ENCODE measurements at regions not wholly inside any gene's neighbourhood (a gene's known extent, or its start where the extent isn't known, plus 50 kb on each side); places are given as distances from the start of the nearest gene placed in this dataset.

- TF ChIP-seq FOXM1 (IDR thresholded peaks at IDR 0.05; ENCODE audit: low read depth) = no peak
- no peak for TF ChIP-seq REST (IDR thresholded peaks at IDR 0.05; ENCODE audit: low read depth, low read length)
- TF ChIP-seq GABPA (IDR thresholded peaks at IDR 0.05; ENCODE audit: low read depth) = no peak
These were observed 300.5 kb upstream of the KIF2A start (continued) for GRCh38 chr5:62005551-62005950.

- 42% methylated on average over 3 of the region's 3 CpGs for WGBS (ENCODE audit: low lambda C conversion rate)
These were observed 298.5 kb upstream of the KIF2A start for GRCh38 chr5:62007457-62007856.

More at GRCh38 chr5:62007457-62007856, 298.5 kb upstream of the KIF2A start:
- peaks cover 0 to 7% of the 10 kb centered on the region in 2 experiments; a peak in 2 of 4 replicates for H3K4me1 ChIP-seq (ENCODE audit: control insufficient read depth in 1 of 2, insufficient read depth in 2 of 2, low read depth in 1 of 2, low read length in 1 of 2)
- ChIA-PET POLR2A (no interaction called here), CTCF (no interaction called here)
- H3K79me2 ChIP-seq (ENCODE audit: insufficient read depth) = no peaks in the 10 kb centered on the region
- no peaks in the 10 kb centered on the region; the same call in 1 of the 2 replicates for H3K27me3 ChIP-seq (ENCODE audit: insufficient read depth)
- H3K36me3 ChIP-seq (replicated peaks in 1 of 2; ENCODE audit: control insufficient read depth in 1 of 2, insufficient read depth in 2 of 2, low read length in 1 of 2) = no peaks in the 10 kb centered on the region
- H4K20me1 ChIP-seq (ENCODE audit: insufficient read depth) = no peaks in the 10 kb centered on the region
- no peak overlapping the region for H3K4me3 ChIP-seq (ENCODE audit: low read depth in 2 of 2, low read length in 1 of 2)
- no peaks in the 10 kb centered on the region for H3K9me2 ChIP-seq
- H3K9me3 ChIP-seq = no peaks in the 10 kb centered on the region
- no peak overlapping the region for H3K9ac ChIP-seq
- no peak overlapping the region for H3K4me2 ChIP-seq
- no peak for DNase-seq
- TF ChIP-seq USF1 (IDR thresholded peaks at IDR 0.05; ENCODE audit: borderline replicate concordance, low read depth) (no peak), CHD2 (IDR thresholded peaks at IDR 0.05; ENCODE audit: low read length, partially characterized antibody) (no peak), FOSL2 (IDR thresholded peaks at IDR 0.05; ENCODE audit: borderline replicate concordance, low read depth) (no peak), CTCF (IDR thresholded peaks at IDR 0.05) (no peak), JUND (IDR thresholded peaks at IDR 0.05) (no peak), MEF2A (IDR thresholded peaks at IDR 0.05; ENCODE audit: borderline replicate concordance, low read depth) (no peak), SMC3 (IDR thresholded peaks at IDR 0.05; ENCODE audit: low read depth, low read length) (no peak), RXRA (IDR thresholded peaks at IDR 0.05; ENCODE audit: borderline replicate concordance, low read depth) (no peak), GABPA (IDR thresholded peaks at IDR 0.05; ENCODE audit: low read depth) (no peak), RFX5 (IDR thresholded peaks at IDR 0.05; ENCODE audit: low read length) (no peak), NFIC (IDR thresholded peaks at IDR 0.05; ENCODE audit: borderline replicate concordance) (no peak)
- H3K27ac ChIP-seq (ENCODE audit: low read depth in 2 of 2, low read length in 1 of 2) = no peak overlapping the region
- H3F3A ChIP-seq (replicated peaks; ENCODE audit: insufficient read depth) = no peaks in the 10 kb centered on the region
- H2AFZ ChIP-seq (ENCODE audit: low read depth) = no peak overlapping the region
